ENCODE measurements at regions not wholly inside any gene's neighbourhood (a gene's known extent, or its start where the extent isn't known, plus 50 kb on each side); places are given as distances from the start of the nearest gene placed in this dataset.

DNA sequence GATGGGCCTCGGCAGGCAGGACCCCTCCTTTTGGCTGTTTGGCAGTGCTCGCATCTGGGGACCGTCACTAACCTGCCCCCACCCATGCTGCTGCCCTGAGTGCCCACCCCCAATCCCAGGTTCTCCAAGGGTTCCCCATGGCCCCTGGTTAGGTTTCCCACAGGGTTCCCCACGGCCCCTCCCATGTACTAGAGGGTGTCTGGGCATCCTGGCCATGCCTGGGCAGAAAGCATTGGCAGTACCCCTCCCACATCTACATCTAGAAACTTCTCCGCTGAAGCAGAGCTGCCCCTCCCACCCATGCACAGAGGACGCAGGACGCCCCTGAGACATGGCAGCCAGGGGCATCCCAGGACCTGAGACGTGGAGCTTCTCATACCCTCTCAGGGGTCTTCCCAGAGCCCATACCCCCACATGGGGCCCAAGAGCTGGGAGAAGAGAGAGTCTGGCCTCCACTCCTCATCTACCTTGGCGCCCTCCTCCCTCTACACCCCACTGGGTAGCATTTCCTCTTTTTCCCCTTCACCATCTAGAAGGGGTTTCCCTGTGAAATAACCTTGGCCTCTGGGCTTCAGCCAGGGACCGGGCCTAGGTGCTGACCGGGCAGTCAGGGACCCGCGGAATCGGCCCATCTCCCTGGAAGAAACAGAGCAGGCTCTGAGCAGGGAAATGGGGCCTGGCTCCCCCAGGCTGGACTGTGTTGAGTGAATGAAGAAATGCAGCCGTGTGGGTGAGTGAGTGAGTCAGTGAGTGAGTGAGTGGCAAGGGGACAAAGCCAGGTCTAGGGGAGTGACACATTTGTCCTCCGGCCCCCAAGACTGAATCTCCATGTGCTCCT lies 987.3 kb downstream of the BRD1 start:
- H3K4me3 ChIP-seq: no peak overlapping the region
- no peak for TF ChIP-seq POLR2A (IDR thresholded peaks at IDR 0.05)
- no peaks in the 10 kb centered on the region for H3K36me3 ChIP-seq
- no peaks in the 10 kb centered on the region for H3K9me3 ChIP-seq
- DNase-seq: peak in 1 of 5 donors; percentile 29
- H3K4me1 ChIP-seq: no peaks in the 10 kb centered on the region
- intact Hi-C loops (cut with DNase I): no loop called here
- 79 to 87% (median 85%) methylated on average over 14 to 16 of the region's 16 CpGs for WGBS, 4 donors
- no peak overlapping the region for H3K27ac ChIP-seq
- H3K27me3 ChIP-seq: peaks cover 0 to 20% (median 0%) of the 10 kb centered on the region in 9 donors
- ATAC-seq: no peak

DNA sequence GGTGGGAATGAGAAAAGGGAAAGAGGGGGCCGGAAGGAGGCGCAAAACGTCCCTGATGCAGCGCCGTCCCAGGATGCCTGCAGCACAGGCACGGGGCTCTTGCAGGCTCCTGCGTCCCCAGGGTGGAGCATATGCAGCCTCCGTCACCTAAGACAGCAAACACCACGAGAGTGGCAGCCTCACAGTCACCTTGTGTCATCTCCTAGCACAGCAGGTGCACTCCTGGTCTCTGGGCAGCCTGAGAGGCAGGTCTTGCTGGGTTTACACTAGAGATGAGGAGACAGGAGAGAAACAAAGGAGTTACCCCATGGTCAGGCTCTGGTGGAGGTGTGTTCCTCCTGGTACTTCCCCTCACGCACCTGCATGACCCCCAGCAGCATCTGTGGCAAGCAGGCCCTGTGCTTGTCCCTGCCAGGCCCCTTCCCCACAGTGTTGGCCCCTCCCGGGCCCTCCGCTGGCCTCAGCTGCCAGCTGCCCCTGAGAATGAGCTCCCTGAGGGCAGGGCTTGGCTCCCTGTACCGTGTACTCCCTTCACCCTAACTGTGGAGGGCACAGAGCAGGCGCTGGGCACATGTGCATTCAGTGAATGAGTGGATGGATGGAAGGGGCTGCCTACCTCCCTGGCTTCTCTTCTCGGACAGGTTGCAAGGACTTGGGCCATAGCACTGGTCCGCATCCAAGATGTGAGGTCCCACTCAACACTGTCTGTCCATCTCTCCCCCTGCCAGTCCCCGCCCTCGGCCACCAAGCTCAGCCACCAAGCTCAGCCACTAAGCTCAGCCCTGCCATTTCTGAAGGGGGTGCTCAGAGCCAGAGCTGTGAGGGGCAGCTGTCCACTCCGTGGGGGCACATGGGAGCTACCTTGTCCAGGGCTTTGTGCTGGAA lies 988.6 kb downstream of the BRD1 start:
- H3K4me1 ChIP-seq: no peaks in the 10 kb centered on the region
- TF ChIP-seq, protein P1, sequence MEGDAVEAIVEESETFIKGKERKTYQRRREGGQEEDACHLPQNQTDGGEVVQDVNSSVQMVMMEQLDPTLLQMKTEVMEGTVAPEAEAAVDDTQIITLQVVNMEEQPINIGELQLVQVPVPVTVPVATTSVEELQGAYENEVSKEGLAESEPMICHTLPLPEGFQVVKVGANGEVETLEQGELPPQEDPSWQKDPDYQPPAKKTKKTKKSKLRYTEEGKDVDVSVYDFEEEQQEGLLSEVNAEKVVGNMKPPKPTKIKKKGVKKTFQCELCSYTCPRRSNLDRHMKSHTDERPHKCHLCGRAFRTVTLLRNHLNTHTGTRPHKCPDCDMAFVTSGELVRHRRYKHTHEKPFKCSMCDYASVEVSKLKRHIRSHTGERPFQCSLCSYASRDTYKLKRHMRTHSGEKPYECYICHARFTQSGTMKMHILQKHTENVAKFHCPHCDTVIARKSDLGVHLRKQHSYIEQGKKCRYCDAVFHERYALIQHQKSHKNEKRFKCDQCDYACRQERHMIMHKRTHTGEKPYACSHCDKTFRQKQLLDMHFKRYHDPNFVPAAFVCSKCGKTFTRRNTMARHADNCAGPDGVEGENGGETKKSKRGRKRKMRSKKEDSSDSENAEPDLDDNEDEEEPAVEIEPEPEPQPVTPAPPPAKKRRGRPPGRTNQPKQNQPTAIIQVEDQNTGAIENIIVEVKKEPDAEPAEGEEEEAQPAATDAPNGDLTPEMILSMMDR (IDR thresholded peaks at IDR 0.05): no peak
- TF ChIP-seq POLR2A (IDR thresholded peaks at IDR 0.05): no peak
- H3K36me3 ChIP-seq: no peaks in the 10 kb centered on the region
- intact Hi-C loops (cut with DNase I): no loop called here
- no peaks in the 10 kb centered on the region for H3K9me3 ChIP-seq
- no peak overlapping the region for H3K4me3 ChIP-seq
- 68 to 77% (median 73%) methylated on average over 15 to 19 of the region's 19 CpGs for WGBS, 4 donors
- DNase-seq (peak in 1 of 5 donors; percentile 37), ATAC-seq (no peak)
- no peak overlapping the region for H3K27ac ChIP-seq
- H3K27me3 ChIP-seq: peaks cover 0 to 12% (median 0%) of the 10 kb centered on the region in 9 donors

DNA sequence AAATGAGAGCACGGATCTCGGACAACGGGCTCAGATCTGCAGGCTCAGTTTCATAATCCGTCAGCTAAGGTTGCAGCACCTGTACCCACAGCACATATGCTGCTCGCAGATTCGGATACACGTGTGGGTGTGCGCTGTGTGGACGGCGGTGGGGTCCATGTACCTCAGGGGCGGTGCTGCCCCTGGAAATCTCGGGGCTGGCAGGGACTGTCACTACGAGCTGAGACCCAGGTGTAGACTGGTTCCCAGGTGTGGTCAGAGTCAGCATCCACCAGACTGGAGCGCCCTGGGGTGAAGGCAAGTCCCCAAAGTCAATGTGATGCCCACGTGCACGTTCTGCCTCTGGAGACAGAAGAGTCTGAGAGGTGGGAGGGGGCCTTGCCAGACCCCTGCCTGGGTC lies 989.3 kb downstream of the BRD1 start:
- Histone ChIP-seq H3K9me3 (no peaks in the 10 kb centered on the region), H3K27me3 (peaks cover 0 to 8% (median 0%) of the 10 kb centered on the region in 9 donors), H3K4me3 (no peak overlapping the region), H3K36me3 (no peaks in the 10 kb centered on the region), H3K27ac (no peak overlapping the region), H3K4me1 (no peaks in the 10 kb centered on the region)
- intact Hi-C loops (cut with DNase I): no loop called here
- ATAC-seq (no peak), DNase-seq (peak in 1 of 5 donors; percentile 37)
- no peak for TF ChIP-seq POLR2A (IDR thresholded peaks at IDR 0.05)
- TF ChIP-seq, protein P1 (IDR thresholded peaks at IDR 0.05): no peak
- 78 to 85% (median 83%) methylated on average over 16 of the region's 16 CpGs for WGBS, 4 donors

DNA sequence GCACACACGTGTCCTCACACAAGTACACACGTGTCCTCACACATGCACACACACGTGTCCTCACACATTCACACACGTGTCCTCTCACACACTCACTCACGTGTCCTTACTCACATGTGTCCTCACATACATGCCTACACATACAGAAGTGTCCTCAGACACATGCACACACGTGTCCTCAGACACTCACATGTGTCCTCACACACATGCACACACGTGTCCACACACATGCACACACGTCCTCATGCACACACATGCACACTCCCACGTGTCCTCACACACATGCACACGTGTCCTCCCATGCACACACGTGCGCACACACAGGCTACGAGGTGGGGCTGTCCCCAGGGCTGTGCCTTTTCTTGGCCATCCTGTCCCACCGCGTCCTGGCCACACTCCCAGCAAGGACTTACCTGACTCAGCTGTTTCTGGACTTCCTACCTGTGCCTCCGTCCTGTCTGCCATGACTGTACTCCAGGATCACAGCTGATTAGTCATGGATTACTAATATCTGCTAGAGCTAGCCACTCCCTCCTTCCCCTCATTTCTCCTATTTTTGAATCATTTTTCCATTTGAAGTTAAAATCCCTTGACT lies 990.2 kb downstream of the BRD1 start:
- H3K27ac ChIP-seq: no peak overlapping the region
- TF ChIP-seq, protein P1 (IDR thresholded peaks at IDR 0.05): no peak
- no peak for TF ChIP-seq POLR2A (IDR thresholded peaks at IDR 0.05)
- DNase-seq: no peak
- WGBS, 4 donors: 77 to 80% (median 78%) methylated on average over 16 of the region's 16 CpGs
- H3K9me3 ChIP-seq: peaks cover 0 to 9% (median 3%) of the 10 kb centered on the region in 12 donors
- no peak overlapping the region for H3K4me3 ChIP-seq
- H3K27me3 ChIP-seq: peaks cover 0 to 8% (median 0%) of the 10 kb centered on the region in 9 donors
- H3K4me1 ChIP-seq: no peaks in the 10 kb centered on the region
- no peaks in the 10 kb centered on the region for H3K36me3 ChIP-seq
- intact Hi-C loops (cut with DNase I): no loop called here
- peak in 1 of 4 donors; percentile 28 for ATAC-seq

All from heart left ventricle (tissue), 16 donors.